IMR-90 (cell line): ENCODE measurements at regions not wholly inside any gene's neighbourhood (a gene's known extent, or its start where the extent isn't known, plus 50 kb on each side); places are given as distances from the start of the nearest gene placed in this dataset.

ENCODE experiments used
- BHLHE40 ChIP-seq: fragments of 150-350 bp; IDR thresholded peaks from 2 replicates; pipeline ENCODE4 v1.6.1; 2016; ENCODE audit warnings: mild to moderate bottlenecking, low read depth, low read length
- CHD1 ChIP-seq: IDR thresholded peaks from 2 replicates; pipeline ENCODE4 v1.6.1; 2012; ENCODE audit warnings: low read depth, low read length, improper control_type of control experiment
- MXI1 ChIP-seq: IDR thresholded peaks from 2 replicates; pipeline ENCODE4 v1.6.1; 2012; ENCODE audit warnings: low read depth, mild to moderate bottlenecking, low read length, moderate library complexity, borderline replicate concordance
- POLR2A ChIP-seq: IDR thresholded peaks from 2 replicates; pipeline ENCODE4 v1.6.1; 2012; ENCODE audit warnings: mild to moderate bottlenecking, low read depth, low read length
- RFX5 ChIP-seq: IDR thresholded peaks from 2 replicates; pipeline ENCODE4 v1.8.0; 2012; ENCODE audit warnings: low read depth, mild to moderate bottlenecking, low read length, moderate library complexity
- SMC3 ChIP-seq: fragments of 150-350 bp; IDR thresholded peaks from 2 replicates; pipeline ENCODE4 v1.6.1; 2016; ENCODE audit warnings: low read depth, mild to moderate bottlenecking, antibody characterized with exemption, low read length, moderate library complexity
- TF ChIP-seq, protein P1 (sequence below): conservative IDR thresholded peaks from 2 replicates; pipeline ENCODE4 v1.5.1; 2012; ENCODE audit warnings: mild to moderate bottlenecking, low read depth, low read length, improper control_type of control experiment
- TF ChIP-seq, protein P2 (sequence below): fragments of 150-350 bp; IDR thresholded peaks from 2 replicates; pipeline ENCODE4 v1.6.1; 2017; ENCODE audit warnings: mild to moderate bottlenecking, antibody characterized with exemption, low read length, low read depth

DNA sequence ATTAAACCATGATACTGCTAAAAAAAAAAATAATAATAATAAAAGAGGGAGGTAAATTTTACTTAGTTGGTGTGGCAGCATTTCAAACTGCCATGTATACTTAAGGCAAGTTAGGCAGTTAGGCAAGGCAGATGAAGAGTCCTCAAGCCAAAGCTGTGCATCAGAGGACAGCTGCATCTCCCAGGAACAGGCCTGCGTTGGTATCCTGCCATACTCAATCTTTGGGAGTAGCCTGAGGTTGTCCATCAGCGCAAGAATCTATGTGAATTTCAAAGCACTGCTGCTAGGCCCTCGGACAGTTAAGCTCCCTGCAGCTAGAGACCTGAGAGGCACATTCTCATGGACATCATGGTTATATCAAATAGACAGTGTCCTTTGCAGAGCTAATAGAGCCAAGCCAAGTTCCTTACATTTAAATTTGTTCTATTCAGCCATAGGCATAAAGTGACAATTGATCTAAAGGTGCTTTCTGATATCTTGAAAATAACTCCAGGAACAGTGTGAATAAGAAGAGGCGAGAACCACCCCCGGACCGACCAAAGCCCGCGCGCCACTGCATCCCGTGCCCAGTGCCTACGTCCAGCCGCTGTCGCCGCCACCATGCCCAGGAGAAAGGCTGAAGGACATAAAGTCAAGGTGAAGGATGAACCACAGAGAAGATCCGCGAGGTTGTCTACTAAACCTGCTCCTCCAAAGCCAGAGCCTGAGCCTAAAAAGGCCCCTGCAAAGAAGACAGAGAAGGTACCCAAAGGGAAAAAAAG, 310.6 kb downstream of the SEMA3D start:
- no peak for TF ChIP-seq CHD1
- TF ChIP-seq, protein P1, sequence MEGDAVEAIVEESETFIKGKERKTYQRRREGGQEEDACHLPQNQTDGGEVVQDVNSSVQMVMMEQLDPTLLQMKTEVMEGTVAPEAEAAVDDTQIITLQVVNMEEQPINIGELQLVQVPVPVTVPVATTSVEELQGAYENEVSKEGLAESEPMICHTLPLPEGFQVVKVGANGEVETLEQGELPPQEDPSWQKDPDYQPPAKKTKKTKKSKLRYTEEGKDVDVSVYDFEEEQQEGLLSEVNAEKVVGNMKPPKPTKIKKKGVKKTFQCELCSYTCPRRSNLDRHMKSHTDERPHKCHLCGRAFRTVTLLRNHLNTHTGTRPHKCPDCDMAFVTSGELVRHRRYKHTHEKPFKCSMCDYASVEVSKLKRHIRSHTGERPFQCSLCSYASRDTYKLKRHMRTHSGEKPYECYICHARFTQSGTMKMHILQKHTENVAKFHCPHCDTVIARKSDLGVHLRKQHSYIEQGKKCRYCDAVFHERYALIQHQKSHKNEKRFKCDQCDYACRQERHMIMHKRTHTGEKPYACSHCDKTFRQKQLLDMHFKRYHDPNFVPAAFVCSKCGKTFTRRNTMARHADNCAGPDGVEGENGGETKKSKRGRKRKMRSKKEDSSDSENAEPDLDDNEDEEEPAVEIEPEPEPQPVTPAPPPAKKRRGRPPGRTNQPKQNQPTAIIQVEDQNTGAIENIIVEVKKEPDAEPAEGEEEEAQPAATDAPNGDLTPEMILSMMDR, result no peak
- no peak for TF ChIP-seq RFX5
- TF ChIP-seq, protein P2, sequence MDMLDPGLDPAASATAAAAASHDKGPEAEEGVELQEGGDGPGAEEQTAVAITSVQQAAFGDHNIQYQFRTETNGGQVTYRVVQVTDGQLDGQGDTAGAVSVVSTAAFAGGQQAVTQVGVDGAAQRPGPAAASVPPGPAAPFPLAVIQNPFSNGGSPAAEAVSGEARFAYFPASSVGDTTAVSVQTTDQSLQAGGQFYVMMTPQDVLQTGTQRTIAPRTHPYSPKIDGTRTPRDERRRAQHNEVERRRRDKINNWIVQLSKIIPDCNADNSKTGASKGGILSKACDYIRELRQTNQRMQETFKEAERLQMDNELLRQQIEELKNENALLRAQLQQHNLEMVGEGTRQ, result no peak
- TF ChIP-seq BHLHE40, result no peak
- no peak for TF ChIP-seq MXI1
- no peak for TF ChIP-seq SMC3
- TF ChIP-seq POLR2A, result no peak
